ENCODE measurements at regions not wholly inside any gene's neighbourhood (a gene's known extent, or its start where the extent isn't known, plus 50 kb on each side); places are given as distances from the start of the nearest gene placed in this dataset.

DNA sequence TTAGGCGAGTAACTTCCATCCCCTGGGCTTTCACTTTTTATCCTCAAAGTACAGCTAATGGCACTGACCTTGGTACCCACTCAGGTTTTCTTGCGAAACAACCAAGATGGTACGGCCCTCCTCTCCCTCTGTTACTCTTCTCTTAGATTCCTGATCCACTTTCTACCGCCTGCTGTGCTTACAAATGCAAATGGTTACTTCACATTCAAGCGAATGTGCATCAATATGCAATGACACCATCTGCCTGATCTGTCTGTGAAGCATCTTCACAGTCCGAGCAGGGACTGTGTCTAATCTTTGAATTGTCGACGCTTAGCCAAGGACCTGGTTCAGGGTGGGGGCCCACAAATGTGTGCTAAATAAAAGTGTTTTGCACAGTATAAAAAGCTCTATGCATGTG lies 112.2 kb downstream of the TRIB2 start:
- TF ChIP-seq, protein P1, sequence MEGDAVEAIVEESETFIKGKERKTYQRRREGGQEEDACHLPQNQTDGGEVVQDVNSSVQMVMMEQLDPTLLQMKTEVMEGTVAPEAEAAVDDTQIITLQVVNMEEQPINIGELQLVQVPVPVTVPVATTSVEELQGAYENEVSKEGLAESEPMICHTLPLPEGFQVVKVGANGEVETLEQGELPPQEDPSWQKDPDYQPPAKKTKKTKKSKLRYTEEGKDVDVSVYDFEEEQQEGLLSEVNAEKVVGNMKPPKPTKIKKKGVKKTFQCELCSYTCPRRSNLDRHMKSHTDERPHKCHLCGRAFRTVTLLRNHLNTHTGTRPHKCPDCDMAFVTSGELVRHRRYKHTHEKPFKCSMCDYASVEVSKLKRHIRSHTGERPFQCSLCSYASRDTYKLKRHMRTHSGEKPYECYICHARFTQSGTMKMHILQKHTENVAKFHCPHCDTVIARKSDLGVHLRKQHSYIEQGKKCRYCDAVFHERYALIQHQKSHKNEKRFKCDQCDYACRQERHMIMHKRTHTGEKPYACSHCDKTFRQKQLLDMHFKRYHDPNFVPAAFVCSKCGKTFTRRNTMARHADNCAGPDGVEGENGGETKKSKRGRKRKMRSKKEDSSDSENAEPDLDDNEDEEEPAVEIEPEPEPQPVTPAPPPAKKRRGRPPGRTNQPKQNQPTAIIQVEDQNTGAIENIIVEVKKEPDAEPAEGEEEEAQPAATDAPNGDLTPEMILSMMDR (IDR thresholded peaks at IDR 0.05; ENCODE audit: low read depth, low read length, poor library complexity, severe bottlenecking), result no peak
- TF ChIP-seq EZH2phosphoT487 (IDR thresholded peaks at IDR 0.05; ENCODE audit: borderline replicate concordance, low read length), result no peak

Data from DOHH2 (cell line).